ENCODE measurements at regions not wholly inside any gene's neighbourhood (a gene's known extent, or its start where the extent isn't known, plus 50 kb on each side); places are given as distances from the start of the nearest gene placed in this dataset.

GRCh38 chr3:74564560-74564959 lies 49.9 kb downstream of the CNTN3 start:
- Histone ChIP-seq H3K4me1 (ENCODE audit: insufficient read depth, low read length, poor library complexity, severe bottlenecking) (no peaks in the 10 kb centered on the region), H3K4me3 (ENCODE audit: low read depth, low read length, poor library complexity, severe bottlenecking) (no peak overlapping the region), H3K36me3 (ENCODE audit: insufficient read depth, low read length, poor library complexity, severe bottlenecking) (no peaks in the 10 kb centered on the region), H3K9me3 (ENCODE audit: low read depth, low read length, poor library complexity, severe bottlenecking) (no peaks in the 10 kb centered on the region), H3K27ac (ENCODE audit: low read depth, low read length, poor library complexity, severe bottlenecking) (no peak overlapping the region), H3K27me3 (replicated peaks; ENCODE audit: insufficient read depth, low read depth, low read length, poor library complexity) (no peaks in the 10 kb centered on the region)
- ChIA-PET CTCF (no interaction called here), POLR2A (ENCODE audit: low non-redundant PET) (no interaction called here)
- no peak for DNase-seq (ENCODE audit: low spot score)
- TF ChIP-seq EZH2 (IDR thresholded peaks at IDR 0.05; ENCODE audit: borderline replicate concordance, low read depth, low read length, poor library complexity, severe bottlenecking) (no peak), CTCF (conservative IDR thresholded peaks at IDR 0.05; ENCODE audit: low read depth, low read length) (no peak)
- no TSS peak for BruUV-seq (replicated peaks)
- intact Hi-C loops (cut with micrococcal nuclease; ENCODE audit: unreplicated experiment): no loop called here

- no peaks in the 10 kb centered on the region for H3K9me3 ChIP-seq (ENCODE audit: low read depth, low read length, poor library complexity, severe bottlenecking)
- H3K4me1 ChIP-seq (ENCODE audit: insufficient read depth, low read length, poor library complexity, severe bottlenecking): no peaks in the 10 kb centered on the region
- ChIA-PET CTCF (no interaction called here), POLR2A (ENCODE audit: low non-redundant PET) (no interaction called here)
- H3K27ac ChIP-seq (ENCODE audit: low read depth, low read length, poor library complexity, severe bottlenecking): no peak overlapping the region
- no TSS peak for BruUV-seq (replicated peaks)
- no peaks in the 10 kb centered on the region for H3K27me3 ChIP-seq (replicated peaks; ENCODE audit: insufficient read depth, low read depth, low read length, poor library complexity)
- H3K4me3 ChIP-seq (ENCODE audit: low read depth, low read length, poor library complexity, severe bottlenecking): no peak overlapping the region
- intact Hi-C loops (cut with micrococcal nuclease; ENCODE audit: unreplicated experiment): no loop called here
- no peak for DNase-seq (ENCODE audit: low spot score)
- no peaks in the 10 kb centered on the region for H3K36me3 ChIP-seq (ENCODE audit: insufficient read depth, low read length, poor library complexity, severe bottlenecking)
- TF ChIP-seq CTCF (conservative IDR thresholded peaks at IDR 0.05; ENCODE audit: low read depth, low read length): no peak
- TF ChIP-seq EZH2 (IDR thresholded peaks at IDR 0.05; ENCODE audit: borderline replicate concordance, low read depth, low read length, poor library complexity, severe bottlenecking): no peak
Observed at GRCh38 chr3:74562558-74563269, 51.7 kb downstream of the CNTN3 start.

- CTCF ChIA-PET: no interaction called here
- POLR2A ChIA-PET (ENCODE audit: low non-redundant PET): no interaction called here
- Histone ChIP-seq H3K36me3 (ENCODE audit: insufficient read depth, low read length, poor library complexity, severe bottlenecking) (no peaks in the 10 kb centered on the region), H3K9me3 (ENCODE audit: low read depth, low read length, poor library complexity, severe bottlenecking) (no peaks in the 10 kb centered on the region), H3K4me1 (ENCODE audit: insufficient read depth, low read length, poor library complexity, severe bottlenecking) (no peaks in the 10 kb centered on the region), H3K4me3 (ENCODE audit: low read depth, low read length, poor library complexity, severe bottlenecking) (no peak overlapping the region), H3K27me3 (replicated peaks; ENCODE audit: insufficient read depth, low read depth, low read length, poor library complexity) (no peaks in the 10 kb centered on the region), H3K27ac (ENCODE audit: low read depth, low read length, poor library complexity, severe bottlenecking) (no peak overlapping the region)
- intact Hi-C loops (cut with micrococcal nuclease; ENCODE audit: unreplicated experiment): no loop called here
- DNase-seq (ENCODE audit: low spot score): peak; percentile 0
- no peak for TF ChIP-seq EZH2 (IDR thresholded peaks at IDR 0.05; ENCODE audit: borderline replicate concordance, low read depth, low read length, poor library complexity, severe bottlenecking)
- TF ChIP-seq CTCF (conservative IDR thresholded peaks at IDR 0.05; ENCODE audit: low read depth, low read length): no peak
- BruUV-seq (replicated peaks): no TSS peak
Observed at GRCh38 chr3:74561881-74562280, 52.6 kb downstream of the CNTN3 start.
